Gastrocnemius medialis (tissue), 4 donors: ENCODE measurements at regions not wholly inside any gene's neighbourhood (a gene's known extent, or its start where the extent isn't known, plus 50 kb on each side); places are given as distances from the start of the nearest gene placed in this dataset.

Experiments
- POLR2A ChIP-seq, 2 donors: fragments of 450-650 bp; IDR thresholded peaks; one replicate each; pipeline ENCODE4 v1.6.1; 2017; ENCODE audit warnings: antibody characterized with exemption in 2 of 2, mild to moderate bottlenecking in 2 of 2, moderate library complexity in 2 of 2
- TF ChIP-seq, protein P1 (sequence below), 5 experiments: fragments of 450-650 bp in 3 of 5; fragments of 200-600 bp in 2 of 5; sonication (generic) in 2 of 5; IDR thresholded peaks in 4 of 5; conservative IDR thresholded peaks in 1 of 5; 1 replicate in 4 of 5; 2 replicates in 1 of 5; pipeline ENCODE4 v1.5.1; 2016 to 2019; ENCODE audit warnings: antibody characterized with exemption in 5 of 5, mild to moderate bottlenecking in 3 of 5, moderate library complexity in 3 of 5

DNA sequence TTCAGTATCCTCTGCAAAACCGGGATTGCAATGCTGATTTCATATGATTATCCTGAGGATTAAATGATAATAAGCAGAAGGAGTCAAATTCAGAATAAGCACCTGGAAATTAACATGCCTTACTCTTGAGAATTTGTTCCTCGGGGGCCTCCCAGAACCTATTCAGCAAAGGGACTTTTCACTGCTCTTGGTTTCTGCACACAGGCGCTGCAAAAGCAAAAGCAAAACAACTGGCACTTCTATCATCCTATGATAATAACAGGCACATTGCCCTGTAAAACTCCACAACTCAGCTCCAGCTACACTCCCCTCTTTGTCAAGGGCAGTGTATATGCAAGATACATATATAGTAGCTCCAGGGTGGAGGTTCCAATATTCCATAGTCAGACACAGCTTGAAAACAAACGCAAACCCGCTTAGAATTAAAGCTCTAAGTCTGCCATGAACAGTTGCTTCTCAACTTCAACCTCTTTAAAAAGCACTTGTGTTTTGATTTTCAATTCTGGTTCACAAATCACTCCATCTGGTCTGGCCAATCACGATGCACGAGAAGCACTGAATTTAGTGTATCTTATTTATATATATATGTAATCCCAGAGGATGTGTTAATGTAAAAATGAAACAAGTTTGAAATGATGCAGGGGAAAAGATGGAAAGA lies 119.9 kb upstream of the PTER start:
- TF ChIP-seq POLR2A (IDR thresholded peaks at IDR 0.05) = no peak
- TF ChIP-seq, protein P1, sequence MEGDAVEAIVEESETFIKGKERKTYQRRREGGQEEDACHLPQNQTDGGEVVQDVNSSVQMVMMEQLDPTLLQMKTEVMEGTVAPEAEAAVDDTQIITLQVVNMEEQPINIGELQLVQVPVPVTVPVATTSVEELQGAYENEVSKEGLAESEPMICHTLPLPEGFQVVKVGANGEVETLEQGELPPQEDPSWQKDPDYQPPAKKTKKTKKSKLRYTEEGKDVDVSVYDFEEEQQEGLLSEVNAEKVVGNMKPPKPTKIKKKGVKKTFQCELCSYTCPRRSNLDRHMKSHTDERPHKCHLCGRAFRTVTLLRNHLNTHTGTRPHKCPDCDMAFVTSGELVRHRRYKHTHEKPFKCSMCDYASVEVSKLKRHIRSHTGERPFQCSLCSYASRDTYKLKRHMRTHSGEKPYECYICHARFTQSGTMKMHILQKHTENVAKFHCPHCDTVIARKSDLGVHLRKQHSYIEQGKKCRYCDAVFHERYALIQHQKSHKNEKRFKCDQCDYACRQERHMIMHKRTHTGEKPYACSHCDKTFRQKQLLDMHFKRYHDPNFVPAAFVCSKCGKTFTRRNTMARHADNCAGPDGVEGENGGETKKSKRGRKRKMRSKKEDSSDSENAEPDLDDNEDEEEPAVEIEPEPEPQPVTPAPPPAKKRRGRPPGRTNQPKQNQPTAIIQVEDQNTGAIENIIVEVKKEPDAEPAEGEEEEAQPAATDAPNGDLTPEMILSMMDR (IDR thresholded peaks at IDR 0.05 in 4 of 5, conservative IDR thresholded peaks at IDR 0.05 in 1 of 5) = no peak
